ENCODE measurements at regions not wholly inside any gene's neighbourhood (a gene's known extent, or its start where the extent isn't known, plus 50 kb on each side); places are given as distances from the start of the nearest gene placed in this dataset.

- Histone ChIP-seq H3K4ac (replicated peaks; ENCODE audit: insufficient read length, low read depth, low read length) (no peak overlapping the region), H2BK20ac (ENCODE audit: low read length) (no peak overlapping the region), H3K9me3 (ENCODE audit: insufficient read depth in 2 of 2, low read depth in 1 of 2, low read length in 1 of 2) (no peaks in the 10 kb centered on the region), H2BK15ac (ENCODE audit: low read length) (no peak overlapping the region), H3K23me2 (ENCODE audit: low read depth, low read length) (no peaks in the 10 kb centered on the region), H3K23ac (ENCODE audit: insufficient read length) (no peak overlapping the region), H3K18ac (ENCODE audit: extremely low read depth, low read length) (no peak overlapping the region), H2BK12ac (ENCODE audit: low read depth, low read length) (no peak overlapping the region), H3K27me3 (replicated peaks in 1 of 4; ENCODE audit: control insufficient read depth in 3 of 4, extremely low read depth in 1 of 4, insufficient read depth in 3 of 4, low read length in 3 of 4) (no peaks in the 10 kb centered on the region), H2BK120ac (replicated peaks; ENCODE audit: low read depth, low read length) (no peak overlapping the region), H4K8ac (ENCODE audit: extremely low read depth, insufficient read depth, low read length) (no peak overlapping the region), H3K79me1 (ENCODE audit: low read depth, low read length) (no peaks in the 10 kb centered on the region), H4K5ac (ENCODE audit: insufficient read length, low read depth, low read length) (no peak overlapping the region), H4K20me1 (replicated peaks in 1 of 2; ENCODE audit: control insufficient read depth in 1 of 2, insufficient read depth in 2 of 2, low read length in 2 of 2) (no peaks in the 10 kb centered on the region), H3K9ac (replicated peaks in 1 of 4; ENCODE audit: extremely low read depth in 1 of 4, low read depth in 3 of 4, low read length in 3 of 4) (no peak overlapping the region), H3K4me2 (ENCODE audit: insufficient read depth in 1 of 2, low read depth in 2 of 2, low read length in 2 of 2) (no peak overlapping the region), H2BK5ac (ENCODE audit: low read depth, low read length) (no peak overlapping the region), H3K4me3 (ENCODE audit: extremely low read depth in 1 of 4, insufficient read depth in 2 of 4, low read depth in 3 of 4, low read length in 4 of 4) (no peak overlapping the region), H3K27ac (ENCODE audit: low read depth, low read length) (no peak overlapping the region), H3K56ac (replicated peaks; ENCODE audit: insufficient read length, low read depth, low read length) (no peak overlapping the region), H2AK5ac (ENCODE audit: low read depth, low read length) (no peak overlapping the region), H3K14ac (ENCODE audit: insufficient read length) (no peak overlapping the region), H3K79me2 (ENCODE audit: control insufficient read depth in 1 of 2, insufficient read depth in 2 of 2, low read length in 2 of 2) (no peaks in the 10 kb centered on the region), H2AFZ (ENCODE audit: low read length) (no peak overlapping the region), H4K91ac (replicated peaks; ENCODE audit: insufficient read length, low read length) (no peak overlapping the region), H3K36me3 (ENCODE audit: control insufficient read depth in 2 of 4, insufficient read depth in 4 of 4, low read length in 3 of 4) (no peaks in the 10 kb centered on the region), H3K4me1 (replicated peaks in 1 of 4; ENCODE audit: control insufficient read depth in 3 of 4, insufficient read depth in 4 of 4, low read length in 3 of 4) (no peaks in the 10 kb centered on the region)
- DNase-seq (ENCODE audit: low read depth in 1 of 2, low spot score in 2 of 2) (no peak), FAIRE-seq (no peak)
- TF ChIP-seq, protein P1, sequence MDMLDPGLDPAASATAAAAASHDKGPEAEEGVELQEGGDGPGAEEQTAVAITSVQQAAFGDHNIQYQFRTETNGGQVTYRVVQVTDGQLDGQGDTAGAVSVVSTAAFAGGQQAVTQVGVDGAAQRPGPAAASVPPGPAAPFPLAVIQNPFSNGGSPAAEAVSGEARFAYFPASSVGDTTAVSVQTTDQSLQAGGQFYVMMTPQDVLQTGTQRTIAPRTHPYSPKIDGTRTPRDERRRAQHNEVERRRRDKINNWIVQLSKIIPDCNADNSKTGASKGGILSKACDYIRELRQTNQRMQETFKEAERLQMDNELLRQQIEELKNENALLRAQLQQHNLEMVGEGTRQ (IDR thresholded peaks at IDR 0.05; ENCODE audit: low read length), result no peak
- no peak for TF ChIP-seq SP4 (IDR thresholded peaks at IDR 0.05; ENCODE audit: low read length)
- no peak for TF ChIP-seq ATF2 (IDR thresholded peaks at IDR 0.05; ENCODE audit: low read length)
- POLR2A ChIA-PET (ENCODE audit: partially characterized antibody), result no interaction called here
- 88% methylated on average over 2 of the region's 2 CpGs; no CpG with 5 or more reads in 1 of the 2 experiments for WGBS, 2 experiments (ENCODE audit: extremely low coverage in 1 of 2, insufficient coverage in 1 of 2, insufficient read length in 1 of 2, insufficient replicate concordance in 2 of 2, low coverage in 1 of 2, low lambda C conversion rate in 2 of 2, missing lambda C conversion rate in 1 of 2)
- CTCF ChIA-PET (ENCODE audit: partially characterized antibody), result no interaction called here
Observed at GRCh38 chr1:170277985-170278384, 132.2 kb downstream of the NTMT2 start.

Data from H1 (cell line).